HG02973 (cell line): ENCODE measurements at regions not wholly inside any gene's neighbourhood (a gene's known extent, or its start where the extent isn't known, plus 50 kb on each side); places are given as distances from the start of the nearest gene placed in this dataset.
"Not testable (repeated sequence)": the region's sequence is repeated elsewhere in the genome, so short reads cannot be mapped to it uniquely, and the experiment has no call there.

ENCODE experiments used
- ATAC-seq: cut with Tn5 transposase; IDR thresholded peaks from one replicate; pipeline ENCODE4 v1.9.1; 2021; ENCODE audit warnings: moderate library complexity; ENCODE audit not compliant: unreplicated experiment

DNA sequence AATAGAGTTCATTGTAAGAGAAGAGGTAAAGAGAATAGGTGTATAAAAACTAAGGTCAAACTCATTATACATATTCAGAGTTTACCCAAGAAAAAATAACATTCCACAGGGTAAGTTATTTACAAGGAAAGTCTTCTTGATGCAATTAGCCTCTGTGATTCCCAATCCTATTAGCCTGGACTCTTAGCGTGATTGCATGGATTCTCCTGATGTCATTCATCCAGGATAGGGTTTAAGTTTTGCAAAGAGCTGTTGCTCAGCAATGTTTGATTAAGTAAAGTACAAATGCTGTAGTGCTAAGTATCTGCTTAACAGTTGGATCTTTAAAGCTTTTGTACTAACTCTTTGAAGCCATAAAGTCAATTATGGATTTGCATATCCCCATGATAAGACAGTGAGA lies 767.8 kb upstream of the LUZP2 start:
- ATAC-seq: no peak

- no peak for ATAC-seq
These were observed 766.4 kb upstream of the LUZP2 start for GRCh38 chr11:23730307-23730998.

DNA sequence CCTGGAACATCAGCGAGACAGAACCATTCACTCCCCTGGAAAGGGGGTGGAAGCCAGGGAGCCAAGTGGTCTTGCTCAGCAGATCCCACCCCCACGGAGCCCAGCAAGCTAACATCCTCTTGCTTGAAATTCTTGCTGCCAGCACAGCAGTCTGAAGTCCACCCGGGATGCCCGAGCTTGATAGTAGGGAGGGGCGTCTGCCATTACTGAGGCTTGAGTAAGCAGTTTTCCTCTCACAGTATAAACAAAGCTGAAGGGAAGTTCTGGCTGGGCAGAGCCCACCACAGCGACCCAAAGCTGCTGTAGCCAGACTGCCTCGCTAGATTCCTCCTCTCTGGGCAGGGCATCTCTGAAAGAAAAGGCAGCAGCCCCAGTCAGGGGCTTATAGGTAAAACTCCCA lies 764.8 kb upstream of the LUZP2 start:
- ATAC-seq: no peak

- no peak for ATAC-seq
These were observed 750.0 kb upstream of the LUZP2 start for GRCh38 chr11:23746896-23747295.

- ATAC-seq: no peak
These were observed 747.0 kb upstream of the LUZP2 start for GRCh38 chr11:23749762-23750430.

DNA sequence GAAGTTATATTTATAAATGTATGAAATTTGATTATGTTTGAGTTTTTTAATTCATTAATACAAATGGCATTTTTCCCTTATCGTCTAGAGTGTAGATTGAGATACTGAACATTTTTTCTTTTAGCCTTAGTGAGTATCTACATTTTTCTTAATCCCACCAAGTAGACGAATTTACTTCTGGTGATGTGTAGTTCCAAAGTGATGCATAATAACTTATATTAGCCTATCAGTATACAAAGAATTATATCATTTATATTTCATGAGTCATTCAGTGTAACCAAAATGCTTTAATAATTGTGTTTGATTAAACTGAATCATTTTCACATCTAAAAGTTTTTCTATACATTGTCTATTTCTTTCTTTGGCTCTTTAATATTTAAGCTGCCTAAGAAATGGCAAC lies 745.6 kb upstream of the LUZP2 start:
- ATAC-seq: no peak

GRCh38 chr11:23755076-23755475 lies 741.8 kb upstream of the LUZP2 start:
- no peak for ATAC-seq

GRCh38 chr11:23755769-23756168 lies 741.1 kb upstream of the LUZP2 start:
- no peak for ATAC-seq

GRCh38 chr11:23759489-23759888 lies 737.4 kb upstream of the LUZP2 start:
- no peak for ATAC-seq

GRCh38 chr11:23764286-23764685 lies 732.6 kb upstream of the LUZP2 start:
- no peak for ATAC-seq

- ATAC-seq: no peak
These were observed 731.1 kb upstream of the LUZP2 start for GRCh38 chr11:23765682-23766252.

GRCh38 chr11:23767576-23767975 lies 729.3 kb upstream of the LUZP2 start:
- ATAC-seq: no peak

DNA sequence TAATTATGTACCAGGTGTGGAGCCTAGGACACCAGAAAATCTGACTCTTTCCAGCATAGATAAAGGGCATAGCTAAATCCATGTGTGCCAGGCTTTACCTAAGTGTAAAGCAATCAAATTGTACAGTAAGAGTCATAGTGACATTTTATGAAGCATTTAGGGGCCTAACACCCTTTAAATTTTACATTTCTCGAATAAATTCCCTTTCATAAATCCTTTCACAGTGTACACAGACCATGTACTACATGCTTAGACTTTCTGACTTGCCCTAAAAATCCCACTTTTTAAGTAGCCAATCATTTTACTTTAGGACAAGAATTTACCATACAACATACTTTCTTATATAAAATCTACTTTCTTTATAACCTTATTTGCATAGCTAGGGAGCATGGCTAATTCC lies 727.6 kb upstream of the LUZP2 start:
- ATAC-seq: no peak

DNA sequence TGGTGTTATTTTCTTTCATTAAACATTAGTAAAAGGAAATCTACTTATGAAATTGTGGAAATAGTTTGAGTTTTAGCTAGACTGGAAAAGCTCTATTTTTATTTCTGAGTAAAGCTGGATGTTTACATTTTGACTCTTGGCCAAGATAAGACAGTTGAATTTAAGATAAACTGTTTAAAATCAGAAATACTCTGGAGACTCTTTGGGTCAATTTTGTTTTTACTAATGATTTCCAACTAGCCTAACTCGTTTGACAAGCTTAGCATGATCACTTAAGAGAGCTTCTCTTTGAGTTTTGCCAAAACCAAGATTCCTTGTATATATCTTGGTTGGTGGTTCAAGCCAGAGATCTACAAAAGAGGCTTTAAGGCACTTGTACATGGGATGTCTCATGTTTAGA lies 724.8 kb upstream of the LUZP2 start:
- ATAC-seq: no peak

GRCh38 chr11:23778971-23779370 lies 717.9 kb upstream of the LUZP2 start:
- ATAC-seq: no peak

- no peak for ATAC-seq
These were observed 716.6 kb upstream of the LUZP2 start for GRCh38 chr11:23780231-23780630.

GRCh38 chr11:23781803-23782560 lies 714.9 kb upstream of the LUZP2 start:
- ATAC-seq: no peak

DNA sequence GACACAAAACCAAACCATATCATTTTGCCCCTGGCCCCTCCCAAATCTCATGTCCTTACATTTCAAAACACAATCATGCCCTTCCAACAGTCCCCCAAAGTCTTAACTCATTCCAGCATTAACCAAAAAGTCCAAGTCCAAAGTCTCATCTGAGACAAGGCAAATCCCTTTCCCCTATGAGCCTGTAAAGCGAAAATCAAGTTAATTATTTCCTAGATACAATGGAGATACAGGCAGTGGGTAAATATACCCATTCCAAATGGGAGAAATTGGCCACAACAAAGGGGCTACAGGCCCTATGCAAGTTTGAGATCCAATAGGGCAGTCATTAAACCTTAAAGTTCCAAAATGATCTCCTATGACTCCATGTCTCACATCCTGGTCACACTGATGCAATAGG lies 709.9 kb upstream of the LUZP2 start:
- ATAC-seq: not testable (repeated sequence)

GRCh38 chr11:23789200-23789853 lies 707.5 kb upstream of the LUZP2 start:
- ATAC-seq: no peak

DNA sequence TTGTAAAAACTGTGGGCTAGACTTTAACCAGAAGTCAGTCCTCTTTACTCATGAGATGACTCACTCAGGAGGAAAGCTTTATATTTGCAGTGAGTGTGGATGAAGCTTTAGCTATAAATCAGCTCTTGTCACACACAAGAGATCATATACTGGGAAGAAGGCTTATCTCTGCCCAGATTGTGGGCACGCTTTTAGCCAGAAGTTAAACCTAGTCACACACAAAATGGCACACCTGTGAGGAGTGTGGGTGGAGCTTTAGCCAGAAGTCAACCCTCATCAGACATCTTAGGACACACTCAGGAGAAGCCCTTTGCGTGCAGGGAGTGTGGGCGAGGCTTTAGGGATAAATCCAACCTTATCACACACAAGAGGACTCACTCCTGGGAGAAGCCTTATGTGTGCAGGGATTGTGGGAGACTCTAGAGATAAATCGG lies 706.9 kb upstream of the LUZP2 start:
- no peak for ATAC-seq
